HG03575 (cell line): ENCODE measurements at regions not wholly inside any gene's neighbourhood (a gene's known extent, or its start where the extent isn't known, plus 50 kb on each side); places are given as distances from the start of the nearest gene placed in this dataset.

Source experiments
- ATAC-seq: cut with Tn5 transposase; IDR thresholded peaks from one replicate; pipeline ENCODE4 v1.9.1; 2021; ENCODE audit not compliant: unreplicated experiment, insufficient number of reproducible peaks, low FRiP score; ENCODE audit errors: extremely low read depth

- ATAC-seq: no peak
These were observed 444.9 kb upstream of the THBS1 start for GRCh38 chr15:39135989-39136388.

GRCh38 chr15:39139431-39140059 lies 441.3 kb upstream of the THBS1 start:
- ATAC-seq: no peak

- no peak for ATAC-seq
These were observed 440.7 kb upstream of the THBS1 start for GRCh38 chr15:39140060-39140604.

- no peak for ATAC-seq
These were observed 438.4 kb upstream of the THBS1 start for GRCh38 chr15:39142500-39142899.

GRCh38 chr15:39143479-39143878 lies 437.4 kb upstream of the THBS1 start:
- ATAC-seq: no peak

- no peak for ATAC-seq
These were observed 436.8 kb upstream of the THBS1 start for GRCh38 chr15:39144051-39144450.

- no peak for ATAC-seq
These were observed 436.0 kb upstream of the THBS1 start for GRCh38 chr15:39144613-39145499.

- no peak for ATAC-seq
These were observed 434.8 kb upstream of the THBS1 start for GRCh38 chr15:39145854-39146625.

- ATAC-seq: no peak
These were observed 431.2 kb upstream of the THBS1 start for GRCh38 chr15:39149636-39150150.

- no peak for ATAC-seq
These were observed 429.3 kb upstream of the THBS1 start for GRCh38 chr15:39151545-39151944.

- no peak for ATAC-seq
These were observed 427.7 kb upstream of the THBS1 start for GRCh38 chr15:39153058-39153714.

- ATAC-seq: no peak
These were observed 427.2 kb upstream of the THBS1 start for GRCh38 chr15:39153716-39154115.

GRCh38 chr15:39154227-39154638 lies 426.6 kb upstream of the THBS1 start:
- ATAC-seq: no peak

GRCh38 chr15:39154776-39155175 lies 426.1 kb upstream of the THBS1 start:
- no peak for ATAC-seq

- no peak for ATAC-seq
These were observed 424.7 kb upstream of the THBS1 start for GRCh38 chr15:39156166-39156565.

- no peak for ATAC-seq
These were observed 424.1 kb upstream of the THBS1 start for GRCh38 chr15:39156646-39157250.

GRCh38 chr15:39157882-39158281 lies 423.0 kb upstream of the THBS1 start:
- ATAC-seq: no peak

GRCh38 chr15:39159833-39160232 lies 421.0 kb upstream of the THBS1 start:
- ATAC-seq: no peak
